Endodermal cell (in vitro differentiated cells): ENCODE measurements at regions not wholly inside any gene's neighbourhood (a gene's known extent, or its start where the extent isn't known, plus 50 kb on each side); places are given as distances from the start of the nearest gene placed in this dataset.

Experiments used
- DNase-seq: peaks from one replicate; pipeline ENCODE4 v3.0.0-alpha.2; 2017
- H3K27ac ChIP-seq: 2 replicates; pipeline ENCODE4 v1.5.1; 2013; ENCODE audit warnings: mild to moderate bottlenecking, low read depth, low read length, moderate library complexity
- H3K27me3 ChIP-seq: 2 replicates; pipeline ENCODE4 v1.6.1; 2013; ENCODE audit warnings: mild to moderate bottlenecking, low read length, moderate library complexity; ENCODE audit not compliant: insufficient read depth, control insufficient read depth, poor library complexity, severe bottlenecking
- H3K36me3 ChIP-seq: 2 replicates; pipeline ENCODE4 v1.7.0; 2013; ENCODE audit warnings: mild to moderate bottlenecking, low read length, moderate library complexity; ENCODE audit not compliant: control insufficient read depth, insufficient read depth
- H3K4me1 ChIP-seq: one replicate; pipeline ENCODE4 v1.7.0; 2013; ENCODE audit warnings: low read length; ENCODE audit not compliant: control insufficient read depth, insufficient read depth
- H3K4me3 ChIP-seq: 2 replicates; pipeline ENCODE4 v1.5.1; 2013; ENCODE audit warnings: mild to moderate bottlenecking, low read length, moderate library complexity
- H3K9ac ChIP-seq: 2 replicates; pipeline ENCODE4 v1.6.1; 2013; ENCODE audit warnings: mild to moderate bottlenecking, low read length, moderate library complexity; ENCODE audit not compliant: poor library complexity, severe bottlenecking; ENCODE audit errors: extremely low read depth
- H3K9me3 ChIP-seq: 2 replicates; pipeline ENCODE4 v1.6.1; 2013; ENCODE audit warnings: mild to moderate bottlenecking, low read length, moderate library complexity; ENCODE audit not compliant: control insufficient read depth
- H3K27ac Mint-ChIP-seq: 2 replicates; pipeline ENCODE4 v1.8.0; 2020; ENCODE audit warnings: mixed read lengths
- H3K27me3 Mint-ChIP-seq: 2 replicates; pipeline ENCODE4 v1.8.0; 2021; ENCODE audit warnings: mild to moderate bottlenecking, mixed read lengths; ENCODE audit not compliant: insufficient read depth
- H3K36me3 Mint-ChIP-seq: 2 replicates; pipeline ENCODE4 v1.8.0; 2020; ENCODE audit warnings: low read depth, mixed read lengths
- H3K4me1 Mint-ChIP-seq: 2 replicates; pipeline ENCODE4 v1.8.0; 2020; ENCODE audit warnings: mixed read lengths
- H3K4me3 Mint-ChIP-seq: 2 replicates; pipeline ENCODE4 v1.8.0; 2020; ENCODE audit warnings: mild to moderate bottlenecking, moderate library complexity, mixed read lengths
- H3K9me3 Mint-ChIP-seq: 2 replicates; pipeline ENCODE4 v1.8.0; 2020; ENCODE audit warnings: mild to moderate bottlenecking, mixed read lengths
- CTCF ChIP-seq: fragments of 200-600 bp; sonication (generic); conservative IDR thresholded peaks from 2 replicates; pipeline ENCODE4 v1.5.0; 2021; ENCODE audit warnings: antibody characterized with exemption, mild to moderate bottlenecking
- WGBS, 2 experiments: methylation state at CpG; one replicate each; pipeline versions ENCODE4 v1.1.5 to v1.1.7; 2013; ENCODE audit warnings: missing lambda C conversion rate in 2 of 2, mixed read lengths in 1 of 2; ENCODE audit not compliant: insufficient coverage in 1 of 2, insufficient read length in 1 of 2; 5-methylcytosine and 5-hydroxymethylcytosine counted together

- Histone ChIP-seq H3K9me3 (no peaks in the 10 kb centered on the region), H3K9ac (no peak overlapping the region), H3K4me1 (peaks cover 3% of the 10 kb centered on the region), H3K27ac (no peak overlapping the region), H3K4me3 (no peak overlapping the region), H3K27me3 (no peaks in the 10 kb centered on the region), H3K36me3 (no peaks in the 10 kb centered on the region)
- TF ChIP-seq CTCF = no peak
- H3K27ac Mint-ChIP-seq = no peak overlapping the region
- H3K27me3 Mint-ChIP-seq = no peaks in the 10 kb centered on the region
- no peaks in the 10 kb centered on the region for H3K36me3 Mint-ChIP-seq
- no peak for DNase-seq
- peaks cover 10% of the 10 kb centered on the region for H3K4me1 Mint-ChIP-seq
- H3K4me3 Mint-ChIP-seq = no peak overlapping the region
- H3K9me3 Mint-ChIP-seq = no peaks in the 10 kb centered on the region
- 99 to 100% methylated on average over 1 to 3 of the region's 4 CpGs for WGBS, 2 experiments
Measured at GRCh38 chr2:144230033-144230432, 289.9 kb downstream of the ZEB2 start.

GRCh38 chr2:144229296-144229695, 290.6 kb downstream of the ZEB2 start:
- Histone ChIP-seq H3K9ac (no peak overlapping the region), H3K36me3 (no peaks in the 10 kb centered on the region), H3K9me3 (no peaks in the 10 kb centered on the region), H3K4me1 (peaks cover 3% of the 10 kb centered on the region), H3K27me3 (no peaks in the 10 kb centered on the region), H3K4me3 (no peak overlapping the region), H3K27ac (no peak overlapping the region)
- no peak for TF ChIP-seq CTCF
- H3K27me3 Mint-ChIP-seq = no peaks in the 10 kb centered on the region
- WGBS, 2 experiments = no CpG with 5 or more reads among the region's 1 CpG
- no peaks in the 10 kb centered on the region for H3K36me3 Mint-ChIP-seq
- DNase-seq = no peak
- H3K27ac Mint-ChIP-seq = no peak overlapping the region
- no peak overlapping the region for H3K4me3 Mint-ChIP-seq
- no peaks in the 10 kb centered on the region for H3K9me3 Mint-ChIP-seq
- peaks cover 7% of the 10 kb centered on the region for H3K4me1 Mint-ChIP-seq

GRCh38 chr2:144227427-144228105, 292.4 kb downstream of the ZEB2 start:
- no peak for TF ChIP-seq CTCF
- Histone ChIP-seq H3K9me3 (no peaks in the 10 kb centered on the region), H3K9ac (no peak overlapping the region), H3K4me1 (peaks cover 3% of the 10 kb centered on the region), H3K27me3 (no peaks in the 10 kb centered on the region), H3K4me3 (no peak overlapping the region), H3K27ac (no peak overlapping the region), H3K36me3 (no peaks in the 10 kb centered on the region)
- no peaks in the 10 kb centered on the region for H3K9me3 Mint-ChIP-seq
- H3K36me3 Mint-ChIP-seq = no peaks in the 10 kb centered on the region
- no peak overlapping the region for H3K4me3 Mint-ChIP-seq
- H3K27ac Mint-ChIP-seq = no peak overlapping the region
- no peaks in the 10 kb centered on the region for H3K27me3 Mint-ChIP-seq
- H3K4me1 Mint-ChIP-seq = peaks cover 7% of the 10 kb centered on the region
- WGBS, 2 experiments = 89 to 90% methylated on average over 2 of the region's 2 CpGs
- no peak for DNase-seq
